ENCODE measurements at regions not wholly inside any gene's neighbourhood (a gene's known extent, or its start where the extent isn't known, plus 50 kb on each side); places are given as distances from the start of the nearest gene placed in this dataset.

DNA sequence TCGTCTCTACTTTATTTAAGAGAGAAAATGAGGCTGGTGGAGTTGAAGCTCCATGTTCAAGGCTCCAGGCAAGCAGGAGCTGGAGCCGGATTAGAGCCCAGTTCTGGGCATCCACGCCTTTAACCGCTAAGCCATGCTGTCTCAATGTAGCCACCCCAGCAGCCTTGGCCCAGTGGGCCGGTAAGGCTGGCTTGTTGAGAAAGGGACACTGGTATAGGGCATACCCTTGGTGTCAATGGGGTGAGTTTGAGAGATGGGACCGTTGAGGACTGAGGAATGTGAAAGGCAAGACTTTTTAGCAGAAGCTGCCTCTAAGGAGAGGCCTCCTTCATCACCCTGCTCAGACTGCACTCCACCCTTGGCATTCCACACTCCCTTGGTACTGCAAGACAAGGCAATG is 147.4 kb downstream of the CYLD start:
- intact Hi-C loops (cut with DNase I), result no loop called here
- Histone ChIP-seq H3K4me3 (no peak overlapping the region), H3K27me3 (ENCODE audit: insufficient read depth in 3 of 3, low read length in 2 of 3) (peaks cover 0 to 3% (median 0%) of the 10 kb centered on the region in 3 donors), H3K27ac (no peak overlapping the region), H3K4me1 (no peaks in the 10 kb centered on the region), H3K36me3 (ENCODE audit: insufficient read depth in 1 of 2, low read depth in 1 of 2) (no peaks in the 10 kb centered on the region), H3K9me3 (no peaks in the 10 kb centered on the region)
- ATAC-seq, result no peak
- TF ChIP-seq, protein P1, sequence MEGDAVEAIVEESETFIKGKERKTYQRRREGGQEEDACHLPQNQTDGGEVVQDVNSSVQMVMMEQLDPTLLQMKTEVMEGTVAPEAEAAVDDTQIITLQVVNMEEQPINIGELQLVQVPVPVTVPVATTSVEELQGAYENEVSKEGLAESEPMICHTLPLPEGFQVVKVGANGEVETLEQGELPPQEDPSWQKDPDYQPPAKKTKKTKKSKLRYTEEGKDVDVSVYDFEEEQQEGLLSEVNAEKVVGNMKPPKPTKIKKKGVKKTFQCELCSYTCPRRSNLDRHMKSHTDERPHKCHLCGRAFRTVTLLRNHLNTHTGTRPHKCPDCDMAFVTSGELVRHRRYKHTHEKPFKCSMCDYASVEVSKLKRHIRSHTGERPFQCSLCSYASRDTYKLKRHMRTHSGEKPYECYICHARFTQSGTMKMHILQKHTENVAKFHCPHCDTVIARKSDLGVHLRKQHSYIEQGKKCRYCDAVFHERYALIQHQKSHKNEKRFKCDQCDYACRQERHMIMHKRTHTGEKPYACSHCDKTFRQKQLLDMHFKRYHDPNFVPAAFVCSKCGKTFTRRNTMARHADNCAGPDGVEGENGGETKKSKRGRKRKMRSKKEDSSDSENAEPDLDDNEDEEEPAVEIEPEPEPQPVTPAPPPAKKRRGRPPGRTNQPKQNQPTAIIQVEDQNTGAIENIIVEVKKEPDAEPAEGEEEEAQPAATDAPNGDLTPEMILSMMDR (IDR thresholded peaks at IDR 0.05), result no peak
- DNase-seq, result no peak
- 84 to 89% (median 84%) methylated on average over 6 of the region's 6 CpGs for WGBS, 3 donors

DNA sequence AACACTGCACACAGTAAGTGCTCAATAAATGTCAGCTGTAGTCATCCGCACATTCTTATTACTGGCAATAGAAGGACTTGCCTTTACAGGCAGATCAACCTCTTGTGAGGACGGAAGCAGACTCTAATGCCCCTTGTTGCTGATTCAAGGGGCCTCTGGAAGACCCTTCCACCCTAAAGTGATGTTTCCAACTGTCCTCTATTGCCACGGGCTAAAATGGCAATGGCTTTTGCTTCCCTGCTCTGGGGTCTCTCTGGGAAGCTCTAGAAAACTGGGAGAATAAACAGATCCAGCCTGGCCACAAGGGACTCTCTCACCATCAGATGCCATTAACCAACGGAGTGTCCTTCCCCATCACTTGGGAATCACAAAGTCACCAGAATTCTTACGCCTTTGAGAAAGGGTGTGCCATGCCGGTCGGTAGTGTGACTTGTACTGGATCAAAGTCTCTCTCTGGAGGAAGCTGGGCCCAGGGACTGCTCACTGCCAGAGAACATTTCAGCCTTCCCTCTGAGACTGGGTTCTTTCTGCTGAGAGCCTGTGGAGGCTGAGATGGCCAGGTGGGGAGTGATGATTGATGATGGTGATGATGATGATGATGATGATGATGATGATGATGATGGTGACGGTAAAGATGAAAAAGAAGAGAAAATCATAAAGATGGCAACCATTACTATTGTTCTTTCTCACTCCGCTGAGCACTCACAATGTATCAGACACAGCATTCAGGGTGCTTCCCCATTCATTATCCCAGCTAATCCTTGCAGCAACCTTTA is 146.8 kb downstream of the CYLD start:
- no peaks in the 10 kb centered on the region for H3K9me3 ChIP-seq
- H3K4me3 ChIP-seq, result no peak overlapping the region
- no peaks in the 10 kb centered on the region for H3K36me3 ChIP-seq (ENCODE audit: insufficient read depth in 1 of 2, low read depth in 1 of 2)
- TF ChIP-seq, protein P1 (IDR thresholded peaks at IDR 0.05), result no peak
- intact Hi-C loops (cut with DNase I), result no loop called here
- no peak overlapping the region for H3K27ac ChIP-seq
- H3K27me3 ChIP-seq (ENCODE audit: insufficient read depth in 3 of 3, low read length in 2 of 3), result peaks cover 0 to 3% (median 0%) of the 10 kb centered on the region in 3 donors
- ATAC-seq (no peak), DNase-seq (no peak)
- 76 to 90% (median 86%) methylated on average over 9 of the region's 9 CpGs for WGBS, 3 donors
- no peaks in the 10 kb centered on the region for H3K4me1 ChIP-seq

DNA sequence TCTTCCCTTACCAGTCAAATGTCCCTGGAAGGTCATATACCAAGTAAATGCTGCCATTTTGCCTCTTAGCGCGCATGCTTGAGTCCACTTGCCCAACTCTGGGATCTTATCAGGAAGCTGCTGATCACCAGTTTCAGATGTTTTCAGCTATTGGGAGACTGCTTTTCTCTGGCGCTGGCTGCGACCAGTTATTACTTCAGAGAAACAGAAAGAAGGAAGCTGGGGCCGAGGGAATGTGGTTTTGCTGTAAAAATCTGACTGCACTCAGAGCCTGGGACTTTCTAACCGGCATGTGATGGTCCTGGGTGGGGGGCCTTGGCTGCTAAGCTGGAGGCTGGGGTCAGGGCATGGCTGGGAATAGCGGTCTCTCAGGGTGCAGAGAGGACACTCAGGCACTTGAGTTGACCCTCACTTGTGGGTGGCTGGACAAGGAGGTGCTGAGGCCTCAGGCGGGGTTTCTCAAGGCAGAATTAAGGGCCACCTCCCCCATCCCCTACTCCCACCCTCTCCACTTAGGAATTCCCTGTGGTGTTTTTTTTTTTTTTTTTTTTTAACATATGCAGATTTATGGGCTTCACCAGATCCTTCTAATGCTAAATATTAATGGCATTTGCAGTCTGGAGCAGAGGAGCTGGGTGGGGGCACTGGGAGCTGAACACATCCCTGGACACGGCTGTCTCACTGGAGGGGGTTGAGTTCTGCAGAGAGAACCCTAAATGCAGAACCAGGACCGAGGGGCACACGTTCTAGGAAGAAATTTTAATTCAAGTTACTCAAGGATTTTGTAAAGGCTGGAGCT is 145.8 kb downstream of the CYLD start:
- no peaks in the 10 kb centered on the region for H3K9me3 ChIP-seq
- H3K27me3 ChIP-seq (ENCODE audit: insufficient read depth in 3 of 3, low read length in 2 of 3), result peaks cover 0 to 3% (median 0%) of the 10 kb centered on the region in 3 donors
- no peaks in the 10 kb centered on the region for H3K4me1 ChIP-seq
- H3K36me3 ChIP-seq (ENCODE audit: insufficient read depth in 1 of 2, low read depth in 1 of 2), result no peaks in the 10 kb centered on the region
- no peak overlapping the region for H3K4me3 ChIP-seq
- TF ChIP-seq, protein P1 (IDR thresholded peaks at IDR 0.05), result no peak
- ATAC-seq (no peak), DNase-seq (no peak)
- WGBS, 3 donors, result 66 to 75% (median 74%) methylated on average over 11 of the region's 11 CpGs
- intact Hi-C loops (cut with DNase I), result no loop called here
- H3K27ac ChIP-seq, result no peak overlapping the region

DNA sequence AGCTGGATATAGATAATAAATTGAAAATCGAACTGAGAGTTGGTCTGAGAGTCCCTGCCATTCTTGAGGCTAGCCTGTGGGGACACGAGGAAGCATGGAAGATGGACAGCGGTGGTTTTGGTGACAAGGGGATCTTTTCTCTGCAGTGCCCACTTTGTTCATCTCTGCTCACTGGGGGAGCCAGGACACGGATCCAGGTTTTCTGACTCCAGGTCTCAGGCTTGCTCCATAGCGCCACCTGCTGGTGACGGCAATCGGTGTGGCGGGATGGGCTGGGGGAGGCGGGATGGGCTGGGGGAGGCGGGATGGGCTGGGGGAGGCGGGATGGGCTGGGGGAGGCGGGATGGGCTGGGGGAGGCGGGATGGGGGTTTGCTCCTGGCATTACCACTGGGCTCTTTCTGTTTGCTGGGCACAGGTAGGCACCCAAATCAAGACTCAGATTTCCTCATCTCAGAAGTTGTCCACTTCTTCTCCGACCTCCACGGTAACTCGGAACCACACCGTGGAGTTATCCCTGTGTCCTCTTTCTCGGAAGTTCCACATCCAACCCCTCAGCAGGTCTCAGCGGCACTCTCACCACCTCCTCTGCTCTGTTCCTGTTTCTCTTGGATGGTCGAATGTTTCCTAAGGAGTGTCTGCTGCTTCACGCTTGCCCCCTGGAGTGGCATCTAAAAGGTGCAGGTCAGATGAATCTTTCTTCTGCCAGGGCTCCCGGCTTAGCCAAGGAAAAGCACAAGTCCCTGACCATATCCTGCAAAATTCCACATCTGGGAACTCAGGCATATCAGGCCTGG is 142.4 kb downstream of the CYLD start:
- intact Hi-C loops (cut with DNase I), result no loop called here
- Histone ChIP-seq H3K27me3 (ENCODE audit: insufficient read depth in 3 of 3, low read length in 2 of 3) (peaks cover 0 to 3% (median 3%) of the 10 kb centered on the region in 3 donors), H3K4me3 (no peak overlapping the region), H3K4me1 (no peaks in the 10 kb centered on the region), H3K27ac (no peak overlapping the region), H3K36me3 (ENCODE audit: insufficient read depth in 1 of 2, low read depth in 1 of 2) (no peaks in the 10 kb centered on the region), H3K9me3 (no peaks in the 10 kb centered on the region)
- no peak for DNase-seq
- WGBS, 3 donors, result 46 to 53% (median 48%) methylated on average over 17 to 22 of the region's 22 CpGs
- TF ChIP-seq, protein P1 (IDR thresholded peaks at IDR 0.05), result no peak
- no peak for ATAC-seq
